ENCODE measurements at regions not wholly inside any gene's neighbourhood (a gene's known extent, or its start where the extent isn't known, plus 50 kb on each side); places are given as distances from the start of the nearest gene placed in this dataset.

DNA sequence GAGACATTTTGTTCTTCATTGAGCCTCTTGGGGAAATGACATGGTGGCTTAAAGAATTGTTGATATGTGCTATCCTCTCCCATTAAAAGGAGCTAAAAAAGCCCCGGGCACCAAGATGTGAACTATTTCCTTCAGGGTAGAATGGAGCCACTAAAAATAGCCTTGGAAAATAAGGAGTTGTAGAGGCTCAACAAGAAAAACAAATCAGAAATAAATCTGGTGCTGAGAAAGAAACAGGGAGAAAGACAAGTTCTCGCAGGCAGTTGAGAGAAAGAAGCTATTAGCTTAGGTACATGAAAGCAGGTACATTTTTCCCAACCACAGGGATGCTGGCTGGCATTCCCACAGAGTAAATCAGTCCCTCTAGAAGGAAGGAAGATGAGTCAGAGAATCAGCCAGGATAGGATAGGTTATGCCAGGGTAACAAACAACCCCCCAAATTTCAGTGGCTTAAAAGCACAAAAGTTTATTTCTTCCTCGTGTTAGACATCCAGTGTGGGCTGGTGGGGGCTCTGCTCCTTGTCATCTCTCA is 134.6 kb upstream of the ADRA1B start:
- Histone ChIP-seq H3K79me2 (ENCODE audit: insufficient read depth) (no peaks in the 10 kb centered on the region), H3K4me1 (ENCODE audit: insufficient read depth) (peaks cover 23% of the 10 kb centered on the region), H3K9me2 (ENCODE audit: insufficient read depth) (no peaks in the 10 kb centered on the region), H3K4me2 (ENCODE audit: unreplicated experiment) (no peak overlapping the region), H3K9me3 (ENCODE audit: low read depth) (no peaks in the 10 kb centered on the region), H3K9ac (no peak overlapping the region), H3K27me3 (replicated peaks; ENCODE audit: insufficient read depth) (no peaks in the 10 kb centered on the region), H4K20me1 (ENCODE audit: insufficient read depth) (no peaks in the 10 kb centered on the region), H3K4me3 (no peak overlapping the region), H2AFZ (no peak overlapping the region), H3F3A (ENCODE audit: insufficient read depth) (peaks cover 22% of the 10 kb centered on the region), H3K36me3 (ENCODE audit: low read depth) (no peaks in the 10 kb centered on the region), H3K27ac (no peak overlapping the region)
- TF ChIP-seq EZH2 (IDR thresholded peaks at IDR 0.05; ENCODE audit: insufficient read depth, poor library complexity, severe bottlenecking) (no peak), EZH2phosphoT487 (IDR thresholded peaks at IDR 0.05; ENCODE audit: insufficient read depth, low read depth) (no peak)
- 87 to 100% methylated on average over 3 of the region's 3 CpGs for WGBS, 2 experiments (ENCODE audit: low coverage in 1 of 2, low lambda C conversion rate in 2 of 2, missing lambda C conversion rate in 2 of 2)
- no peak for DNase-seq
- in situ Hi-C loops (cut with MboI), result no loop called here

DNA sequence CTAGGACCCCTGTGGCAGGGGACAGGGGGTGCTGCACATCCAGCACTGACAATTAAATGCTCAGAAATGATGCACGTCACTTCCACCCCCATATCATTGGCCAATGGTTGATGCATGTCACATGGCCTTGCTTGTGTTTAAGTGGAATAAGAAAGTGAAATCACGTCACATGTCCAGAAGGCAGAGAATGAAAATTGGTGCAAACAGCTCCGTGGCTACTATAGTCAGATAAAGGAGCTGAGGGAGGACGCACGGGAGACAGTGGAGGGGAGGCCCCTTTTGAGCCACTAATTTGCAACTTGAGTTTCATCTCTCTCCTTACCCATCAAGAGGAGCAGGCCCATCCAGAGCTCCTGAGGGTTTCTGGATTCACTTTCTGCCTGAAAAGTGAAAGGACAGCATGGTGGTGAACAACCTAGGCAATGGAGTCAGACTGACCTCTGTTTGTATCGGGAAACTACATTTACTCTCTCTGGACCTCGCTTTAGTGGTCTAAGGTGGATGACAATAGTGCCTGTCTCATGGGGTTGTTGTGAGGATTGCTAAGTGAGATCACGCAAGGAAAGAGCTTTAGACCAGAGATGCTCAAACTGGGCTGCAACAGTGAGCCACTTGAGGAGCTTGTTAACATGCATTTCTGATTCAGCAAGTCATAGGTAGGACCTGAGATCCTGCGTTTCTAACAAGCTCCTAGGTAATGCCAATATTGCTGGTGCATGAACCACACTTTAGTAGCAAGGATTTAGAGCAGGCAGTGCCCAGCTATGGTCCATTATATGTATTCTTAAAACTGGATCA is 133.9 kb upstream of the ADRA1B start:
- no peaks in the 10 kb centered on the region for H3K9me2 ChIP-seq (ENCODE audit: insufficient read depth)
- no peak overlapping the region for H3K9ac ChIP-seq
- H3K79me2 ChIP-seq (ENCODE audit: insufficient read depth), result no peaks in the 10 kb centered on the region
- no peaks in the 10 kb centered on the region for H3K27me3 ChIP-seq (replicated peaks; ENCODE audit: insufficient read depth)
- DNase-seq, result no peak
- H3K4me3 ChIP-seq, result no peak overlapping the region
- H3F3A ChIP-seq (ENCODE audit: insufficient read depth), result peaks cover 26% of the 10 kb centered on the region
- H3K9me3 ChIP-seq (ENCODE audit: low read depth), result no peaks in the 10 kb centered on the region
- TF ChIP-seq EZH2phosphoT487 (IDR thresholded peaks at IDR 0.05; ENCODE audit: insufficient read depth, low read depth) (no peak), EZH2 (IDR thresholded peaks at IDR 0.05; ENCODE audit: insufficient read depth, poor library complexity, severe bottlenecking) (no peak)
- no peaks in the 10 kb centered on the region for H4K20me1 ChIP-seq (ENCODE audit: insufficient read depth)
- WGBS, 2 experiments (ENCODE audit: low coverage in 1 of 2, low lambda C conversion rate in 2 of 2, missing lambda C conversion rate in 2 of 2), result 98 to 99% methylated on average over 9 of the region's 9 CpGs
- no peaks in the 10 kb centered on the region for H3K36me3 ChIP-seq (ENCODE audit: low read depth)
- in situ Hi-C loops (cut with MboI), result no loop called here
- H3K4me2 ChIP-seq (ENCODE audit: unreplicated experiment), result no peak overlapping the region
- peaks cover 30% of the 10 kb centered on the region for H3K4me1 ChIP-seq (ENCODE audit: insufficient read depth)
- H2AFZ ChIP-seq, result no peak overlapping the region
- H3K27ac ChIP-seq, result no peak overlapping the region

DNA sequence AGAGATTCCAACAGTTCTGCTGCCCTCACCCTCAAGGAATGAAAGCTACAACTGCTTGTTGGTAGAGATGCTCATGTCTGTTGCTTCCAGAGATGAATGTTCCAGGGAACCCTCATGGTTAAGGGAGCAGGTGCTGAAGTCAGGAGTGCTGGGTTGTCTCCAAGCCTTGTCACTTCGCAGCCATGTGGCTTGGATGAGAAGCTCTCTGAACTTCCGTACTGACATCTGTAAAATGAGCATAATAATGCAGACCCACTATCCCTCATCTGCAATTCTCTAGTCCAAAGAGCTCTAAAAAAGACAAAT is 133.3 kb upstream of the ADRA1B start:
- peaks cover 36% of the 10 kb centered on the region for H3K4me1 ChIP-seq (ENCODE audit: insufficient read depth)
- in situ Hi-C loops (cut with MboI), result no loop called here

DNA sequence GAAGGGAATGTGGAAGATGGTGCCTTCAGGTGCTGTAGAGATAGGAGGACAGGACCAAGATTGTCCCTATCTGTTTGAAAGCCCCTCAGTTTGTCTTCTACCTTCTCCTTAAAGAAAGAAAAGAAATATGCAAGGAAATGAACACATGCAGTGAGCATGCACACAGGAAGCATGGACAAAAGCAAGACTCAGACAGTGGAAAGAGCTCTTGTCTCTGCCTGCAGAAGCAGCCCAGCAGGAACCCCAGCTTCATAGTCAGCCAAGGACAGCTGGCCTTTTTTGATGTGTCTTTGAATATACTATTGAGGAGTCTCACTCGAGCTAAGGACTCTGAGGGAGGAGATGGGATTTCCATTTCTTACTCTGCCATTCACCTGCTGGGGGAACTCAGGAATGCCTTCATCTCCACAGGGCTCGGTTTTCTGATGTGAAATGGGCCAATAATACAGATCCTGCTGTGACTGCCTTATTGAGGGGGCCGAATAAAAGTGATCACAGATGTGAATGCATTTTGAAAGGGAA is 132.5 kb upstream of the ADRA1B start:
- H3K4me3 ChIP-seq, result no peak overlapping the region
- no peak overlapping the region for H3K4me2 ChIP-seq (ENCODE audit: unreplicated experiment)
- peaks cover 31% of the 10 kb centered on the region for H3K4me1 ChIP-seq (ENCODE audit: insufficient read depth)
- no peaks in the 10 kb centered on the region for H3K9me3 ChIP-seq (ENCODE audit: low read depth)
- DNase-seq, result no peak
- no peaks in the 10 kb centered on the region for H3K9me2 ChIP-seq (ENCODE audit: insufficient read depth)
- 86 to 94% methylated on average over 3 of the region's 3 CpGs for WGBS, 2 experiments (ENCODE audit: low coverage in 1 of 2, low lambda C conversion rate in 2 of 2, missing lambda C conversion rate in 2 of 2)
- in situ Hi-C loops (cut with MboI), result no loop called here
- H2AFZ ChIP-seq, result no peak overlapping the region
- H4K20me1 ChIP-seq (ENCODE audit: insufficient read depth), result no peaks in the 10 kb centered on the region
- TF ChIP-seq EZH2phosphoT487 (IDR thresholded peaks at IDR 0.05; ENCODE audit: insufficient read depth, low read depth), result no peak
- no peak for TF ChIP-seq EZH2 (IDR thresholded peaks at IDR 0.05; ENCODE audit: insufficient read depth, poor library complexity, severe bottlenecking)
- no peak overlapping the region for H3K27ac ChIP-seq
- peaks cover 35% of the 10 kb centered on the region for H3F3A ChIP-seq (ENCODE audit: insufficient read depth)
- no peaks in the 10 kb centered on the region for H3K79me2 ChIP-seq (ENCODE audit: insufficient read depth)
- no peak overlapping the region for H3K9ac ChIP-seq
- no peaks in the 10 kb centered on the region for H3K27me3 ChIP-seq (replicated peaks; ENCODE audit: insufficient read depth)
- no peaks in the 10 kb centered on the region for H3K36me3 ChIP-seq (ENCODE audit: low read depth)

More for the DNA sequence above, 133.3 kb upstream of the ADRA1B start:
- no peaks in the 10 kb centered on the region for H3K9me3 ChIP-seq (ENCODE audit: low read depth)
- WGBS, 2 experiments (ENCODE audit: low coverage in 1 of 2, low lambda C conversion rate in 2 of 2, missing lambda C conversion rate in 2 of 2), result 90 to 97% methylated on average over 2 of the region's 2 CpGs
- no peak overlapping the region for H3K27ac ChIP-seq
- H3K79me2 ChIP-seq (ENCODE audit: insufficient read depth), result no peaks in the 10 kb centered on the region
- peaks cover 32% of the 10 kb centered on the region for H3F3A ChIP-seq (ENCODE audit: insufficient read depth)
- H3K27me3 ChIP-seq (replicated peaks; ENCODE audit: insufficient read depth), result no peaks in the 10 kb centered on the region
- H3K9me2 ChIP-seq (ENCODE audit: insufficient read depth), result no peaks in the 10 kb centered on the region
- no peaks in the 10 kb centered on the region for H4K20me1 ChIP-seq (ENCODE audit: insufficient read depth)
- H2AFZ ChIP-seq, result no peak overlapping the region
- no peak overlapping the region for H3K4me3 ChIP-seq
- H3K9ac ChIP-seq, result no peak overlapping the region
- TF ChIP-seq EZH2 (IDR thresholded peaks at IDR 0.05; ENCODE audit: insufficient read depth, poor library complexity, severe bottlenecking) (no peak), EZH2phosphoT487 (IDR thresholded peaks at IDR 0.05; ENCODE audit: insufficient read depth, low read depth) (no peak)
- H3K36me3 ChIP-seq (ENCODE audit: low read depth), result no peaks in the 10 kb centered on the region
- DNase-seq, result no peak
- H3K4me2 ChIP-seq (ENCODE audit: unreplicated experiment), result no peak overlapping the region

Data from GM23248 (cell line).